Gastroesophageal sphincter (tissue), 4 donors: ENCODE measurements at regions not wholly inside any gene's neighbourhood (a gene's known extent, or its start where the extent isn't known, plus 50 kb on each side); places are given as distances from the start of the nearest gene placed in this dataset.

Experiments
- ATAC-seq: fragments of 150-250 bp; one replicate; pipeline ENCODE4 v1.9.1; 2016; ENCODE audit warnings: mild to moderate bottlenecking, moderate library complexity
- H3K27ac ChIP-seq, 4 donors: fragments of 200-600 bp; sonication (generic) in 3 of 4; 1 replicate in 3 of 4; 2 replicates in 1 of 4; pipeline ENCODE4 v1.5.1; 2016 to 2019
- H3K27me3 ChIP-seq: fragments of 200-600 bp; sonication (generic); one replicate; pipeline ENCODE4 v1.5.1; 2019
- H3K36me3 ChIP-seq, 2 donors: fragments of 200-600 bp; sonication (generic); one replicate each; pipeline ENCODE4 v1.5.1; 2019; ENCODE audit warnings: control low read depth in 1 of 2
- H3K4me1 ChIP-seq, 3 donors: fragments of 200-600 bp; sonication (generic); 1 replicate in 2 of 3; 2 replicates in 1 of 3; pipeline ENCODE4 v1.5.1; 2016 to 2019; ENCODE audit warnings: control low read depth in 2 of 3
- H3K4me3 ChIP-seq, 2 donors: fragments of 200-600 bp; sonication (generic); one replicate each; pipeline ENCODE4 v1.5.1; 2019; ENCODE audit warnings: mild to moderate bottlenecking in 1 of 2, moderate library complexity in 1 of 2
- H3K9me3 ChIP-seq, 3 donors: fragments of 200-600 bp; sonication (generic); one replicate each; pipeline ENCODE4 v1.5.1; 2017 to 2019; ENCODE audit warnings: control low read depth in 2 of 3
- EP300 ChIP-seq: sonication (generic); formaldehyde crosslinking; IDR thresholded peaks from one replicate; pipeline ENCODE4 v1.6.1; 2017; ENCODE audit warnings: antibody characterized with exemption, mild to moderate bottlenecking
- POLR2A ChIP-seq, 2 donors: fragments of 450-650 bp; IDR thresholded peaks; one replicate each; pipeline ENCODE4 v1.6.1; 2017; ENCODE audit warnings: antibody characterized with exemption in 2 of 2, mild to moderate bottlenecking in 2 of 2, moderate library complexity in 1 of 2
- POLR2AphosphoS5 ChIP-seq: sonication (generic); formaldehyde crosslinking; IDR thresholded peaks from one replicate; pipeline ENCODE4 v1.6.1; 2017; ENCODE audit warnings: antibody characterized with exemption
- WGBS, 2 donors: methylation state at CpG; one replicate each; pipeline ENCODE4 v1.1.5; 2018; ENCODE audit warnings: low coverage in 1 of 2; 5-methylcytosine and 5-hydroxymethylcytosine counted together
- TF ChIP-seq, protein P1 (sequence below), 4 experiments: fragments of 200-600 bp in 2 of 4; fragments of 450-650 bp in 2 of 4; sonication (generic) in 1 of 4; IDR thresholded peaks; one replicate each; pipeline ENCODE4 v1.5.1; 2017 to 2019; ENCODE audit warnings: antibody characterized with exemption in 4 of 4, mild to moderate bottlenecking in 2 of 4, moderate library complexity in 2 of 4

DNA sequence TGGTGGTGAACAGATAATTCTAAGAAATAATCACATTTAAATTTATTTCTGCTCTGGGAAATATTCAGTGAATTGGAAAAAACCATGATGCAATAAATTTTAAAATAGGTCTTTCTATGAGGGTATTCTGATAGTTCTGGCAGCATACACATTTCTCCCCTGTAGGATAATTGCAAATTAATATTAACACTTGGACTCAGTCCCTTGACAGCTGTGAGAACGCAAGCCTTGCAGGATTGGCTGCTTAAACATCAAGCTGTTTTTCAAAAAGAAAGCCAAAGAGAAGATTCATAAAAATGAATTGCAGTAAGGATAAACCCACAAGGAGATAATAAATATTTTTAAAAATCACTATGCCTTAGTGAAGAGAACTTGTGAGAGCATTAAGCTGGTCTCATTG lies 180.0 kb downstream of the MTRR start:
- no peak overlapping the region for H3K27ac ChIP-seq
- no peak for ATAC-seq
- no peaks in the 10 kb centered on the region for H3K27me3 ChIP-seq
- TF ChIP-seq, protein P1, sequence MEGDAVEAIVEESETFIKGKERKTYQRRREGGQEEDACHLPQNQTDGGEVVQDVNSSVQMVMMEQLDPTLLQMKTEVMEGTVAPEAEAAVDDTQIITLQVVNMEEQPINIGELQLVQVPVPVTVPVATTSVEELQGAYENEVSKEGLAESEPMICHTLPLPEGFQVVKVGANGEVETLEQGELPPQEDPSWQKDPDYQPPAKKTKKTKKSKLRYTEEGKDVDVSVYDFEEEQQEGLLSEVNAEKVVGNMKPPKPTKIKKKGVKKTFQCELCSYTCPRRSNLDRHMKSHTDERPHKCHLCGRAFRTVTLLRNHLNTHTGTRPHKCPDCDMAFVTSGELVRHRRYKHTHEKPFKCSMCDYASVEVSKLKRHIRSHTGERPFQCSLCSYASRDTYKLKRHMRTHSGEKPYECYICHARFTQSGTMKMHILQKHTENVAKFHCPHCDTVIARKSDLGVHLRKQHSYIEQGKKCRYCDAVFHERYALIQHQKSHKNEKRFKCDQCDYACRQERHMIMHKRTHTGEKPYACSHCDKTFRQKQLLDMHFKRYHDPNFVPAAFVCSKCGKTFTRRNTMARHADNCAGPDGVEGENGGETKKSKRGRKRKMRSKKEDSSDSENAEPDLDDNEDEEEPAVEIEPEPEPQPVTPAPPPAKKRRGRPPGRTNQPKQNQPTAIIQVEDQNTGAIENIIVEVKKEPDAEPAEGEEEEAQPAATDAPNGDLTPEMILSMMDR (IDR thresholded peaks at IDR 0.05) = no peak
- TF ChIP-seq POLR2AphosphoS5 (no peak), POLR2A (IDR thresholded peaks at IDR 0.05) (no peak), EP300 (no peak)
- WGBS, 2 donors = 0 to 17% methylated on average over 1 of the region's 1 CpG
- no peak overlapping the region for H3K4me3 ChIP-seq
- no peaks in the 10 kb centered on the region for H3K9me3 ChIP-seq
- no peaks in the 10 kb centered on the region for H3K4me1 ChIP-seq
- H3K36me3 ChIP-seq = no peaks in the 10 kb centered on the region

DNA sequence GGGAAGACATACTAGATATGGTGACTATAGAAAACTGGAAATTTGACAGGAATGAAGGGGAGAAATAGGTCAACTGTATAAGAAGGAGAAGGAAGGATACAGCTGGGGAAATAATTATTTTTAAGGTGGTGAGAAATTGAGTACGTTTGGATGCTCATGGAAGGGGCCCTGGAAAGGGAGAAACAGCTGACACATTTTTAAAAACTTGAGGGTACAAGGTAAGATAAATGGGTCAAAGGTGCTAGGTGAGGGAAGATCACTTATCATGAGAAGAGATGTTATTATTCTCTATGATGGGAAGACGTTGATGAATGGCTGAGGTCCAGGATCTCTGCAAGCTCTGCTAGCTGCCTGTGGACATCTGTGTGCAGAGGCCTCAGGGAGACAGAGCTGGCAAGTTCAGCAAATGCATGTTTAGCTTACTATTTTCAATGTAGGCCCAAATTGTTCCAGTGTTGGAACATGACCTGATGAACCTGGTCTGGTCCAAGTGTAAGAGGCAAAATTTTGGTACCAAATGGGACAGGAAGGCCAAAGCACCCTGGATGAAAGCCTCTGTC lies 181.7 kb downstream of the MTRR start:
- 13 to 41% methylated on average over 1 to 2 of the region's 2 CpGs for WGBS, 2 donors
- ATAC-seq = no peak

DNA sequence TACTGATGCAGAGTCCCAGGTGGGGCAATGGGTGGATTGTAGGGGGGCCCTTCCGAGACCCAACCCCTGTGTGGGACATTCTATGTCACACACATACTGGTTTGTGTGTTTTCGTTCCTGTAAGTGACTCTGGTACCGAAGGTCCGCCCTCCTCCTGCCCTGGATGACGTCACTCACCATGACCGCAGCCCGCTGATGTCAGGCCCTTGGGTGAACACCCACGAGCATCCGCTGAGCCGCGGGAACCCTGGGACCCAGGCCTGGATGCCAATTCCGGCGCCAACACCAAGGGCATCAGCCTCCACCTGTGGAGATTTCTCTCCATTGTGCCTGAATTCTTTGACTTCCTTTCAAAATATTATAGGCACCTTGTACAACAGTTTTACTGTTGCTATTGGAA lies 184.3 kb downstream of the MTRR start:
- 60 to 89% methylated on average over 1 to 6 of the region's 13 CpGs for WGBS, 2 donors
- ATAC-seq = no peak

More for the DNA sequence above, 181.7 kb downstream of the MTRR start:
- no peak overlapping the region for H3K4me3 ChIP-seq
- no peaks in the 10 kb centered on the region for H3K36me3 ChIP-seq
- H3K27ac ChIP-seq = no peak overlapping the region
- no peaks in the 10 kb centered on the region for H3K9me3 ChIP-seq
- no peaks in the 10 kb centered on the region for H3K27me3 ChIP-seq
- TF ChIP-seq POLR2A (IDR thresholded peaks at IDR 0.05) (no peak), EP300 (no peak), POLR2AphosphoS5 (no peak)
- TF ChIP-seq, protein P1 (IDR thresholded peaks at IDR 0.05) = no peak
- H3K4me1 ChIP-seq = no peaks in the 10 kb centered on the region

DNA sequence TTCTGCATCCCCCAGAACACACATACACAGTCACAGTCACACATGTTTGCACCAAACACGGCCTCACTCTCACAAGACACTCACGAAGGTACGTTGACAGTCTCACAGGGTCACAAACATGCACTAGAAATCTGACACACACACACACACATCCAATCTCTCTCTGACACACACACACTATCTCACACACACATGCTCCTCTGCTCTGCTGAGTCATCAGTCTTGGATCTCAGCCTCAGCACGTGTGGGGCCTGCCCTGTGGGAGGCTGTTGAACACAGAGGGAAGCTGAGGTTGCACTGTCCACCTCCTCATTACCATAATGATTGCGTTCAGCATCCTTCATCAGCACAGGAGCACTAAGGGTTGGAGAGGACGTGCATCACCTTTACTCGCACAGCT lies 188.8 kb downstream of the MTRR start:
- no peak for ATAC-seq
- Histone ChIP-seq H3K9me3 (no peaks in the 10 kb centered on the region), H3K27me3 (peaks cover 3% of the 10 kb centered on the region), H3K4me1 (no peaks in the 10 kb centered on the region), H3K27ac (no peak overlapping the region), H3K36me3 (no peaks in the 10 kb centered on the region), H3K4me3 (no peak overlapping the region)
- TF ChIP-seq EP300 = no peak
- TF ChIP-seq POLR2A (IDR thresholded peaks at IDR 0.05) = no peak
- TF ChIP-seq POLR2AphosphoS5 = no peak
- TF ChIP-seq, protein P1 (IDR thresholded peaks at IDR 0.05) = no peak
- WGBS, 2 donors = 0 to 42% methylated on average over 1 to 3 of the region's 7 CpGs

More for the DNA sequence above, 184.3 kb downstream of the MTRR start:
- no peaks in the 10 kb centered on the region for H3K9me3 ChIP-seq
- H3K4me1 ChIP-seq = no peaks in the 10 kb centered on the region
- no peak overlapping the region for H3K27ac ChIP-seq
- no peak for TF ChIP-seq POLR2AphosphoS5
- no peak for TF ChIP-seq EP300
- no peak for TF ChIP-seq POLR2A (IDR thresholded peaks at IDR 0.05)
- TF ChIP-seq, protein P1 (IDR thresholded peaks at IDR 0.05) = no peak
- no peak overlapping the region for H3K4me3 ChIP-seq
- H3K27me3 ChIP-seq = peaks cover 3% of the 10 kb centered on the region
- no peaks in the 10 kb centered on the region for H3K36me3 ChIP-seq

DNA sequence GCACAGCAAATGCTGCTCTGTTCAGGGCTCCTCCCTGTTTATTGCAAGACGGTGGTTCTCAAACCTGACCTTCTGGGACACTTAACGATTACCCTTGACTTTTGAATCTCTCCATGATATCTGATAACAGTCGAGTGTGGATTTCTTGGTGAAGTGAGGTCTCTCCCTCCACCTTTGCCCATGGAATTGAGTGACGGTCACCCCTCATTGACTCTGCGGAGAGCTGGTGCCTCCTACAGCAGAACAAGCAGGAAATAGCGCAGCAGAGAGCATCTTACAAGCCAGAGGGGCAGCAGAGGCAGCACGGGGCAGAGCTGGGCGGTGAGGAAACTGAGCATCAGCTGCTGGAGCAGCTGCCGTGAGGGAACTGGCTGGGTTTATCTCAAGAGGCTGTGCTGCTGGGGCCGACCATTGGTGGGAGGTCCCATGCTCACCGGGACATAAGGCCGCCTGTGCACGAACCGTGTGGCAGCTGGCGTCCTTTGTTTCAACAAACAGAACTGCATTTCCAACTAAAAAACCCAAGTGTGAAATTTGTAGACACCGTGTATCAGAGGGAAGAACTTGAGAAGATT lies 189.8 kb downstream of the MTRR start:
- Histone ChIP-seq H3K4me1 (no peaks in the 10 kb centered on the region), H3K27ac (no peak overlapping the region), H3K36me3 (no peaks in the 10 kb centered on the region), H3K9me3 (no peaks in the 10 kb centered on the region), H3K4me3 (no peak overlapping the region), H3K27me3 (peaks cover 3% of the 10 kb centered on the region)
- no peak for ATAC-seq
- 90 to 100% methylated on average over 2 to 14 of the region's 16 CpGs for WGBS, 2 donors
- TF ChIP-seq POLR2AphosphoS5 (no peak), EP300 (no peak), POLR2A (IDR thresholded peaks at IDR 0.05) (no peak)
- TF ChIP-seq, protein P1 (IDR thresholded peaks at IDR 0.05) = no peak
